GM12891 (cell line): ENCODE measurements at regions not wholly inside any gene's neighbourhood (a gene's known extent, or its start where the extent isn't known, plus 50 kb on each side); places are given as distances from the start of the nearest gene placed in this dataset.

ENCODE experiments used
- PAX5 ChIP-seq: IDR thresholded peaks from 2 replicates; pipeline ENCODE4 v1.6.1; 2011; ENCODE audit warnings: low read length, moderate library complexity, mild to moderate bottlenecking; ENCODE audit not compliant: insufficient read depth, severe bottlenecking
- POLR2AphosphoS5 ChIP-seq: IDR thresholded peaks from 2 replicates; pipeline ENCODE4 v1.6.1; 2011; ENCODE audit warnings: low read depth, low read length, control low read depth
- SPI1 ChIP-seq: IDR thresholded peaks from 2 replicates; pipeline ENCODE4 v1.6.1; 2011; ENCODE audit warnings: low read depth, low read length, control low read depth

DNA sequence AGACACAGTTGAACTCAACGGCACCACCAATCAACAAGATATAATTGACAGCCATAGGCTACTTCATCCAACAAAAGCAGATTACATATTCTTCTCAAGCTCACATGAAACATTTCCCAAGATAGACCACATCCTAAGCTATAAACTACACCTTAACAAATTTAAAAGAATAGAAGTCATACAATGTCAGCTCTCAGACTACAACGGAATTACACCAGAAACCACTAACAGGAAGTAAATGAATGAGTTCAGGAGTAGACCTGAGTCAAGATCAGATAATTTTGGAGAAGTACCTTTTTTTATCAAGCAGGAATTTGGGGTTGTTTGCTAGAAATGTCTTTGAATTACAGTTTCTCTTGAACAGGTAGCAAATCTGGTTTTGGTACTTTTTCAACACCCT lies 237.8 kb downstream of the TBX18 start:
- TF ChIP-seq PAX5 (no peak), POLR2AphosphoS5 (no peak), SPI1 (no peak)
